HFFc6 (cell line): ENCODE measurements at regions not wholly inside any gene's neighbourhood (a gene's known extent, or its start where the extent isn't known, plus 50 kb on each side); places are given as distances from the start of the nearest gene placed in this dataset.

Source experiments
- DNase-seq: peaks from one replicate; pipeline ENCODE4 v3.0.0-alpha.2; 2018
- H3K27ac Mint-ChIP-seq: 2 replicates; pipeline ENCODE4 v1.8.0; 2020; ENCODE audit warnings: mild to moderate bottlenecking, mixed read lengths
- H3K27me3 Mint-ChIP-seq: 2 replicates; pipeline ENCODE4 v1.8.0; 2021; ENCODE audit warnings: mild to moderate bottlenecking, moderate library complexity, mixed read lengths; ENCODE audit not compliant: insufficient read depth
- H3K36me3 Mint-ChIP-seq: 2 replicates; pipeline ENCODE4 v1.8.0; 2021; ENCODE audit warnings: low read depth, mixed read lengths
- H3K4me1 Mint-ChIP-seq: 2 replicates; pipeline ENCODE4 v1.8.0; 2020; ENCODE audit warnings: low read depth, mixed read lengths
- H3K4me3 Mint-ChIP-seq: 2 replicates; pipeline ENCODE4 v1.8.0; 2020; ENCODE audit warnings: mild to moderate bottlenecking, moderate library complexity, mixed read lengths
- H3K9me3 Mint-ChIP-seq: 2 replicates; pipeline ENCODE4 v1.8.0; 2020; ENCODE audit warnings: mild to moderate bottlenecking, mixed read lengths
- CTCF ChIP-seq: fragments of 200-600 bp; sonication (generic); IDR thresholded peaks from 2 replicates; pipeline ENCODE4 v1.5.0; 2021; ENCODE audit warnings: antibody characterized with exemption, mild to moderate bottlenecking

- Mint-ChIP-seq H3K27ac (no peak overlapping the region), H3K9me3 (peaks cover 5% of the 10 kb centered on the region; the same call in 1 of the 2 replicates), H3K27me3 (no peaks in the 10 kb centered on the region), H3K4me3 (no peak overlapping the region), H3K36me3 (no peaks in the 10 kb centered on the region; the same call in none of the 2 replicates), H3K4me1 (peaks cover 13% of the 10 kb centered on the region; the same call in 1 of the 2 replicates)
- TF ChIP-seq CTCF = no peak
- no peak for DNase-seq
These were observed 515.2 kb upstream of the JAG1 start for GRCh38 chr20:11188843-11189603.

- Mint-ChIP-seq H3K4me3 (no peak overlapping the region), H3K27ac (no peak overlapping the region), H3K9me3 (peaks cover 5% of the 10 kb centered on the region; the same call in 1 of the 2 replicates), H3K4me1 (peaks cover 17% of the 10 kb centered on the region; the same call in 1 of the 2 replicates), H3K27me3 (no peaks in the 10 kb centered on the region), H3K36me3 (no peaks in the 10 kb centered on the region; the same call in 1 of the 2 replicates)
- no peak for TF ChIP-seq CTCF
- no peak for DNase-seq
These were observed 516.9 kb upstream of the JAG1 start for GRCh38 chr20:11190741-11191140.

GRCh38 chr20:11192106-11192505 lies 518.3 kb upstream of the JAG1 start:
- H3K4me3 Mint-ChIP-seq = no peak overlapping the region
- H3K4me1 Mint-ChIP-seq = peaks cover 16% of the 10 kb centered on the region; the same call in 1 of the 2 replicates
- DNase-seq = no peak
- no peaks in the 10 kb centered on the region for H3K36me3 Mint-ChIP-seq
- H3K27ac Mint-ChIP-seq = no peak overlapping the region
- peaks cover 8% of the 10 kb centered on the region for H3K9me3 Mint-ChIP-seq
- no peak for TF ChIP-seq CTCF
- H3K27me3 Mint-ChIP-seq = no peaks in the 10 kb centered on the region

- Mint-ChIP-seq H3K4me1 (peaks cover 16% of the 10 kb centered on the region; the same call in 1 of the 2 replicates), H3K36me3 (no peaks in the 10 kb centered on the region), H3K4me3 (no peak overlapping the region), H3K9me3 (peaks cover 8% of the 10 kb centered on the region), H3K27ac (no peak overlapping the region), H3K27me3 (no peaks in the 10 kb centered on the region)
- no peak for DNase-seq
- no peak for TF ChIP-seq CTCF
These were observed 519.4 kb upstream of the JAG1 start for GRCh38 chr20:11193241-11193640.

GRCh38 chr20:11195169-11195568 lies 521.4 kb upstream of the JAG1 start:
- peaks cover 2% of the 10 kb centered on the region; the same call in 1 of the 2 replicates for H3K27me3 Mint-ChIP-seq
- H3K4me3 Mint-ChIP-seq = no peak overlapping the region
- no peak overlapping the region for H3K27ac Mint-ChIP-seq
- no peak for TF ChIP-seq CTCF
- H3K9me3 Mint-ChIP-seq = peaks cover 8% of the 10 kb centered on the region
- H3K36me3 Mint-ChIP-seq = no peaks in the 10 kb centered on the region
- H3K4me1 Mint-ChIP-seq = peaks cover 16% of the 10 kb centered on the region; the same call in 1 of the 2 replicates
- DNase-seq = no peak
